NB4 (cell line): ENCODE measurements at regions not wholly inside any gene's neighbourhood (a gene's known extent, or its start where the extent isn't known, plus 50 kb on each side); places are given as distances from the start of the nearest gene placed in this dataset.
"Not testable (repeated sequence)": the region's sequence is repeated elsewhere in the genome, so short reads cannot be mapped to it uniquely, and the experiment has no call there.

Source experiments
- DNase-seq: peaks from one replicate; pipeline ENCODE4 v3.0.0; 2010; ENCODE audit warnings: low read depth
- H3K4me3 ChIP-seq: one replicate; pipeline ENCODE4 v1.5.1; 2011; ENCODE audit warnings: mild to moderate bottlenecking, low read depth, low read length, moderate library complexity
- CTCF ChIP-seq: IDR thresholded peaks from one replicate; pipeline ENCODE4 v1.5.1; 2012; ENCODE audit warnings: low read depth, low read length
- MYC ChIP-seq: IDR thresholded peaks from 2 replicates; pipeline ENCODE4 v1.6.1; 2011; ENCODE audit warnings: low read depth, low read length
- POLR2A ChIP-seq: IDR thresholded peaks from 2 replicates; pipeline ENCODE4 v1.6.1; 2011; ENCODE audit warnings: mild to moderate bottlenecking; ENCODE audit not compliant: insufficient read length; ENCODE audit errors: extremely low read depth
- TF ChIP-seq, protein P1 (sequence below): IDR thresholded peaks from 2 replicates; pipeline ENCODE4 v1.6.1; 2011; ENCODE audit warnings: low read depth, low read length

- DNase-seq: no peak
- TF ChIP-seq POLR2A (no peak), MYC (no peak), CTCF (no peak)
- TF ChIP-seq, protein P1, sequence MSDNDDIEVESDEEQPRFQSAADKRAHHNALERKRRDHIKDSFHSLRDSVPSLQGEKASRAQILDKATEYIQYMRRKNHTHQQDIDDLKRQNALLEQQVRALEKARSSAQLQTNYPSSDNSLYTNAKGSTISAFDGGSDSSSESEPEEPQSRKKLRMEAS: no peak
- no peak overlapping the region for H3K4me3 ChIP-seq
These were observed 200.4 kb upstream of the FBXL4 start for GRCh38 chr6:99148111-99148510.

DNA sequence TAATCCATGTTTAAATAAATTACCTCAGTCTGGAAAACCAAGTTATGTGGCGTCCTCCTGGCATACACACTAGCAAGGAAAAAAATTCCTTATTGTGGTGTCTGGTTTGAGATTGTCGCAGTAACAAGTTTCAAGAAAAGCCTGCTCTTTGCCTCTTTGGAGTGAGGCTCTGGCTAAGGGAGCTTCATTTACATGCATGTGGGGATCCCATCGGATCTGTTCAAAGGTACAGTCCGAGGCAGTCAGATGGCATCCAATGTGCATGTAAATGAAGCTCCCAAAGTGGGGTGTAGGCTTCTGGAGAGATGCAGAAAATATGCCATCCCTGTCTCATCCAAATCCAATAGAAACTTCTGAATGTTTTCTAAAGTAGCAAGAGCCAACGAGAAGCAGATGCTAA lies 199.5 kb upstream of the FBXL4 start:
- TF ChIP-seq, protein P1: no peak
- TF ChIP-seq POLR2A (no peak), CTCF (no peak), MYC (no peak)
- no peak overlapping the region for H3K4me3 ChIP-seq
- no peak for DNase-seq

GRCh38 chr6:99146711-99147110 lies 199.0 kb upstream of the FBXL4 start:
- H3K4me3 ChIP-seq: no peak overlapping the region
- no peak for DNase-seq
- TF ChIP-seq CTCF (no peak), MYC (no peak), POLR2A (no peak)
- TF ChIP-seq, protein P1: no peak

GRCh38 chr6:99145738-99146137 lies 198.0 kb upstream of the FBXL4 start:
- H3K4me3 ChIP-seq: no peak overlapping the region
- DNase-seq: no peak
- TF ChIP-seq MYC (no peak), POLR2A (no peak), CTCF (no peak)
- TF ChIP-seq, protein P1: no peak

GRCh38 chr6:99143108-99143861 lies 195.5 kb upstream of the FBXL4 start:
- H3K4me3 ChIP-seq: no peak overlapping the region
- TF ChIP-seq, protein P1: no peak
- TF ChIP-seq POLR2A: no peak
- TF ChIP-seq CTCF: no peak
- DNase-seq: no peak

- not testable (repeated sequence) for H3K4me3 ChIP-seq, DNase-seq
These were observed 194.2 kb upstream of the FBXL4 start for GRCh38 chr6:99141906-99142305.
